Fibroblast of lung (primary cell): ENCODE measurements at regions not wholly inside any gene's neighbourhood (a gene's known extent, or its start where the extent isn't known, plus 50 kb on each side); places are given as distances from the start of the nearest gene placed in this dataset.

Experiments used
- DNase-seq, 2 donors: peaks; one replicate each; pipeline versions ENCODE4 v3.0.0 to v3.0.0-alpha.2; 2010; ENCODE audit warnings: low read depth in 2 of 2
- H2AFZ ChIP-seq: 2 replicates; pipeline ENCODE4 v1.5.1; 2012; ENCODE audit warnings: low read length, control low read depth, inconsistent platforms
- H3K27ac ChIP-seq: 2 replicates; pipeline ENCODE4 v1.5.1; 2011; ENCODE audit warnings: low read length, control low read depth; ENCODE audit not compliant: insufficient read depth
- H3K27me3 ChIP-seq: 2 replicates; pipeline ENCODE4 v1.5.1; 2011; ENCODE audit warnings: mild to moderate bottlenecking, low read length; ENCODE audit not compliant: control insufficient read depth, insufficient read depth
- H3K36me3 ChIP-seq: 2 replicates; pipeline ENCODE4 v1.5.1; 2011; ENCODE audit warnings: low read length; ENCODE audit not compliant: control insufficient read depth, insufficient read depth
- H3K4me1 ChIP-seq: 2 replicates; pipeline ENCODE4 v1.5.1; 2011; ENCODE audit warnings: low read length; ENCODE audit not compliant: control insufficient read depth, insufficient read depth; ENCODE audit errors: extremely low read depth
- H3K4me2 ChIP-seq: 2 replicates; pipeline ENCODE4 v1.5.1; 2011; ENCODE audit warnings: low read length, control low read depth; ENCODE audit not compliant: insufficient read depth; ENCODE audit errors: extremely low read depth
- H3K4me3 ChIP-seq, 4 experiments: fragments of 200-600 bp in 1 of 4; sonication (generic) in 1 of 4; replicated peaks in 1 of 4; 2 replicates each; pipeline ENCODE4 v1.5.1; 2011 to 2016; ENCODE audit warnings: low read length in 4 of 4, low read depth in 3 of 4, mild to moderate bottlenecking in 3 of 4, control low read depth in 2 of 4, inconsistent platforms in 1 of 4, mixed read lengths in 1 of 4; ENCODE audit not compliant: insufficient read depth in 1 of 4; ENCODE audit errors: control extremely low read depth in 1 of 4
- H3K79me2 ChIP-seq: 2 replicates; pipeline ENCODE4 v1.5.1; 2012; ENCODE audit warnings: mild to moderate bottlenecking, low read length, inconsistent platforms; ENCODE audit not compliant: control insufficient read depth, insufficient read depth
- H3K9ac ChIP-seq: 2 replicates; pipeline ENCODE4 v1.5.1; 2011; ENCODE audit warnings: mild to moderate bottlenecking, low read length, control low read depth; ENCODE audit not compliant: insufficient read depth
- H3K9me3 ChIP-seq: 2 replicates; pipeline ENCODE4 v1.5.1; 2012; ENCODE audit warnings: low read depth, low read length; ENCODE audit not compliant: control insufficient read depth, insufficient read depth
- H4K20me1 ChIP-seq: 2 replicates; pipeline ENCODE4 v1.5.1; 2011; ENCODE audit warnings: low read length; ENCODE audit not compliant: control insufficient read depth, insufficient read depth; ENCODE audit errors: extremely low read depth
- CTCF ChIP-seq, 2 donors: IDR thresholded peaks in 1 of 2; conservative IDR thresholded peaks in 1 of 2; 1 replicate in 1 of 2; 2 replicates in 1 of 2; pipeline ENCODE4 v1.5.1; 2011 to 2012; ENCODE audit warnings: low read length in 2 of 2, control low read depth in 1 of 2, inconsistent platforms in 1 of 2, low read depth in 1 of 2, mild to moderate bottlenecking in 1 of 2
- EZH2 ChIP-seq: IDR thresholded peaks from 2 replicates; pipeline ENCODE4 v1.5.1; 2012; ENCODE audit warnings: low read length, control low read depth, mild to moderate bottlenecking; ENCODE audit errors: missing control alignments

- no peak overlapping the region for H3K9ac ChIP-seq
- H3K4me1 ChIP-seq = peaks cover 2% of the 10 kb centered on the region
- no peak for DNase-seq
- H4K20me1 ChIP-seq = no peaks in the 10 kb centered on the region
- no peak overlapping the region for H3K4me2 ChIP-seq
- no peaks in the 10 kb centered on the region for H3K27me3 ChIP-seq
- TF ChIP-seq CTCF (conservative IDR thresholded peaks at IDR 0.05 in 1 of 2, IDR thresholded peaks at IDR 0.05 in 1 of 2; ENCODE audit: low read depth in 1 of 2, low read length in 2 of 2) (no peak), EZH2 (no peak)
- H2AFZ ChIP-seq = no peak overlapping the region
- H3K79me2 ChIP-seq = no peaks in the 10 kb centered on the region
- no peak overlapping the region for H3K4me3 ChIP-seq
- H3K27ac ChIP-seq = no peak overlapping the region
- no peaks in the 10 kb centered on the region for H3K9me3 ChIP-seq
- no peaks in the 10 kb centered on the region for H3K36me3 ChIP-seq
These were observed 308.1 kb downstream of the OSR1 start for GRCh38 chr2:19050354-19050753.

GRCh38 chr2:19048593-19049266 lies 309.7 kb downstream of the OSR1 start:
- peaks cover 3% of the 10 kb centered on the region for H3K4me1 ChIP-seq
- H3K27me3 ChIP-seq = no peaks in the 10 kb centered on the region
- no peak overlapping the region for H3K4me3 ChIP-seq
- DNase-seq = peak; percentile 18 to 63
- H2AFZ ChIP-seq = peak overlapping the region; percentile 29
- no peaks in the 10 kb centered on the region for H3K9me3 ChIP-seq
- no peak overlapping the region for H3K27ac ChIP-seq
- H3K4me2 ChIP-seq = no peak overlapping the region
- no peaks in the 10 kb centered on the region for H3K79me2 ChIP-seq
- no peaks in the 10 kb centered on the region for H4K20me1 ChIP-seq
- no peaks in the 10 kb centered on the region for H3K36me3 ChIP-seq
- no peak for TF ChIP-seq EZH2
- no peak for TF ChIP-seq CTCF (conservative IDR thresholded peaks at IDR 0.05 in 1 of 2, IDR thresholded peaks at IDR 0.05 in 1 of 2; ENCODE audit: low read depth in 1 of 2, low read length in 2 of 2)
- no peak overlapping the region for H3K9ac ChIP-seq

- H3K79me2 ChIP-seq = no peaks in the 10 kb centered on the region
- no peak overlapping the region for H3K9ac ChIP-seq
- no peaks in the 10 kb centered on the region for H3K9me3 ChIP-seq
- TF ChIP-seq CTCF (conservative IDR thresholded peaks at IDR 0.05 in 1 of 2, IDR thresholded peaks at IDR 0.05 in 1 of 2; ENCODE audit: low read depth in 1 of 2, low read length in 2 of 2) (no peak), EZH2 (no peak)
- no peaks in the 10 kb centered on the region for H3K27me3 ChIP-seq
- peak; percentile 59 to 65 for DNase-seq
- H3K36me3 ChIP-seq = no peaks in the 10 kb centered on the region
- no peak overlapping the region for H3K4me3 ChIP-seq
- no peaks in the 10 kb centered on the region for H4K20me1 ChIP-seq
- peaks cover 3% of the 10 kb centered on the region for H3K4me1 ChIP-seq
- H2AFZ ChIP-seq = peak overlapping the region; percentile 4
- H3K27ac ChIP-seq = no peak overlapping the region
- no peak overlapping the region for H3K4me2 ChIP-seq
These were observed 311.2 kb downstream of the OSR1 start for GRCh38 chr2:19046986-19047780.
